Stimulated activated CD4-positive, alpha-beta T cell treated with anti-CD3 and anti-CD28 coated beads, Interleukin-2, amount 100 ng/mL, for 48 hours (primary cell): ENCODE measurements at regions not wholly inside any gene's neighbourhood (a gene's known extent, or its start where the extent isn't known, plus 50 kb on each side); places are given as distances from the start of the nearest gene placed in this dataset.
"Not testable (repeated sequence)": the region's sequence is repeated elsewhere in the genome, so short reads cannot be mapped to it uniquely, and the experiment has no call there.

Experiments used
- DNase-seq, 2 donors: peaks; one replicate each; pipeline ENCODE4 v3.0.0-alpha.2; 2020

- DNase-seq, result no peak
Observed at GRCh38 chrX:63285375-63285774, 65.8 kb downstream of the SPIN4 start.

- no peak for DNase-seq
Observed at GRCh38 chrX:63284659-63285058, 66.5 kb downstream of the SPIN4 start.

- no peak for DNase-seq
Observed at GRCh38 chrX:63283348-63283747, 67.8 kb downstream of the SPIN4 start.

GRCh38 chrX:63282828-63283227 lies 68.3 kb downstream of the SPIN4 start:
- no peak for DNase-seq

- DNase-seq, result no peak
Observed at GRCh38 chrX:63282077-63282476, 69.1 kb downstream of the SPIN4 start.

- no peak for DNase-seq
Observed at GRCh38 chrX:63281465-63281864, 69.7 kb downstream of the SPIN4 start.

GRCh38 chrX:63277394-63277793 lies 73.7 kb downstream of the SPIN4 start:
- DNase-seq, result not testable (repeated sequence)

GRCh38 chrX:63275127-63275526 lies 76.0 kb downstream of the SPIN4 start:
- DNase-seq, result peak; percentile 19 to 32

- DNase-seq, result no peak
Observed at GRCh38 chrX:63270873-63271272, 80.3 kb downstream of the SPIN4 start.

- DNase-seq, result no peak
Observed at GRCh38 chrX:63258144-63258543, 93.0 kb downstream of the SPIN4 start.

- peak; percentile 4 to 6 for DNase-seq
Observed at GRCh38 chrX:63250253-63250868, 100.8 kb downstream of the SPIN4 start.

- DNase-seq, result not testable (repeated sequence)
Observed at GRCh38 chrX:63242689-63243088, 108.4 kb downstream of the SPIN4 start.

GRCh38 chrX:63235963-63236362 lies 115.2 kb downstream of the SPIN4 start:
- DNase-seq, result not testable (repeated sequence)

GRCh38 chrX:63233013-63233412 lies 118.1 kb downstream of the SPIN4 start:
- not testable (repeated sequence) for DNase-seq

GRCh38 chrX:63218202-63218601 lies 132.9 kb downstream of the SPIN4 start:
- DNase-seq, result not testable (repeated sequence)

GRCh38 chrX:63217549-63217948 lies 133.6 kb downstream of the SPIN4 start:
- not testable (repeated sequence) for DNase-seq

- not testable (repeated sequence) for DNase-seq
Observed at GRCh38 chrX:63209645-63210044, 141.5 kb downstream of the SPIN4 start.

GRCh38 chrX:63209128-63209527 lies 142.0 kb downstream of the SPIN4 start:
- DNase-seq, result not testable (repeated sequence)

- DNase-seq, result not testable (repeated sequence)
Observed at GRCh38 chrX:63204266-63205074, 146.7 kb downstream of the SPIN4 start.

GRCh38 chrX:63201987-63202386 lies 149.1 kb downstream of the SPIN4 start:
- DNase-seq, result not testable (repeated sequence)

- not testable (repeated sequence) for DNase-seq
Observed at GRCh38 chrX:63198693-63199092, 152.4 kb downstream of the SPIN4 start.

GRCh38 chrX:63192366-63193041 lies 158.6 kb downstream of the SPIN4 start:
- DNase-seq, result not testable (repeated sequence)

GRCh38 chrX:63186137-63186536 lies 165.0 kb downstream of the SPIN4 start:
- no peak for DNase-seq

- DNase-seq, result not testable (repeated sequence)
Observed at GRCh38 chrX:63179852-63180251, 171.3 kb downstream of the SPIN4 start.
